IPS DF 4.7 (cell line): ENCODE measurements at regions not wholly inside any gene's neighbourhood (a gene's known extent, or its start where the extent isn't known, plus 50 kb on each side); places are given as distances from the start of the nearest gene placed in this dataset.
"Not testable (repeated sequence)": the region's sequence is repeated elsewhere in the genome, so short reads cannot be mapped to it uniquely, and the experiment has no call there.

Experiments
- DNase-seq: peaks from one replicate; pipeline ENCODE4 v3.0.0-alpha.2; 2013; ENCODE audit warnings: low spot score; ENCODE audit errors: extremely low read depth

DNA sequence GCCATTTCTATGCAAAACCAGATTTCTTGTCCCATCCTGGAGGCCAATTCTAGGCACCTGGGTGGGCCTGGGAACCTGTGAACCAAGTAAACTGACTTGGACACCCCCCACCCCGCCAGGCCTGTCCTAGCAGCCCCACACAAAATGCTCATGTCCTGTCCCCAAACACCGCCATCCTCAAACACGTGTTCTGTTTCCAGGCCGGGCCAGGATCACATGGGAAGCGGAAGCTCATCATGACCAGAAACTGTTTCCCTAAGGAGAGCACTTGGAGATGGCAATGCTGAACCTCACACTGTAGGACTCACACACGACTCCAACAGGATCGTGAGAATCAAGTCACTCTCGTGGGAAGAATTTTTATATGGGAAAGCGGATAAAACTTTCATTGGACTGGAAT lies 78.7 kb upstream of the DRD5 start:
- not testable (repeated sequence) for DNase-seq

GRCh38 chr4:9703391-9703790 lies 78.0 kb upstream of the DRD5 start:
- DNase-seq = no peak

DNA sequence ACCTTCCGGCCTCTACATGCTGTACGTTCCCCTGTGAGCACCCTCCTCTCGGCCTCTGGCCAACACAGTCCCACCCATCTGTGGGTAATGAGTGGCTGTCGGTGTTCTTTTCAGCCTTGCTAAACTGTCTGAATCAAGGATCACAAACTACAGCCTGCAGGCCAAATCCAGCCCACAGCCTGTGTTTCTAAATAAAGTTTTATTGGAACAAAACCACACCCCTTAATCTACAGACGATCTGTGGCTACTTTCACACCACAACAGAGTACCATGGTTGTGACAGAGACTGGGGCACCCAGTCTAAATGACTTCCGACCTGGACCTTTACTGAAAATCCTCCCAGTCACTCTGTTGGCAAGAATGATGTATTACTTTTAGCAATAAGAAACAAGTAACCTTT lies 77.3 kb upstream of the DRD5 start:
- not testable (repeated sequence) for DNase-seq

GRCh38 chr4:9704551-9705332 lies 76.7 kb upstream of the DRD5 start:
- DNase-seq = no peak

GRCh38 chr4:9707281-9707680 lies 74.2 kb upstream of the DRD5 start:
- DNase-seq = not testable (repeated sequence)

DNA sequence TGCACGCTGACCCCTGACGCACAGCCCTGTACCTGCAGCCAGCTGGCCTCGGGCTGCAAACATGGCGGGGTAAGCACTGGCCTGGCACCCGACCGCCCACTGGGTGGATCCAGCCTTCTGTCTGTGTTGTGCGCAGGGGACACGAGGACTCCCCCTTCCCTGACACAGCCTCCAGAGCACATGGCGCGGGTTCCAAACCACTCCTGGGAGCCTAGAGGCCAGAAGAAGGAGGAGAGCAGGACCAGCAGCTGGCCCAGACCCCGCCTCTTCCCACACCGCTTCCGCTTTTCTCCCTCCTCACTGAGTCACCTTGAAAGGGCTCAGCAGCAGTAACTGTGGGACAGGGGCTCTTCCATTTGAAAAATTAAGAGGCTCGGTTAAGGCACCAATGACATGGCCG lies 73.5 kb upstream of the DRD5 start:
- DNase-seq = not testable (repeated sequence)

DNA sequence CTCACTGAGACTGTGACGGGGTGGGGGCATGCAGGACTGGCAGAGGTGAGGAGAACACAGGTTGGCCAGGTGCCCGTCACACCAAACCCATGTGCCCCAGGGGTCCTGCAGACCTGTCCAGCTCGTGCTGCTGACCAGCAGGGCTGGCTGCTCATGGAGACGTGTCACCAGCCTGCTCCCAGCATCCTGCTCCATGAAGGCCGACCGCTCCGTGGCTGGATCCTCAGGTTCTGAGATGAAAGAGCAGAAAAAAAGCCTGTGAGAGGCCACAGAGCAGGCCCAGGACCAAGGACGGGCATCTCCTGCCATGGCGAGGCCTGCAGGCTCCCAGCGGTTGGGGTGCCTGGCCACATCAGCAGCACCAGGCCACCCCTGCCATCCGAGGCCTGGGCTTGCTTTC lies 71.7 kb upstream of the DRD5 start:
- no peak for DNase-seq

DNA sequence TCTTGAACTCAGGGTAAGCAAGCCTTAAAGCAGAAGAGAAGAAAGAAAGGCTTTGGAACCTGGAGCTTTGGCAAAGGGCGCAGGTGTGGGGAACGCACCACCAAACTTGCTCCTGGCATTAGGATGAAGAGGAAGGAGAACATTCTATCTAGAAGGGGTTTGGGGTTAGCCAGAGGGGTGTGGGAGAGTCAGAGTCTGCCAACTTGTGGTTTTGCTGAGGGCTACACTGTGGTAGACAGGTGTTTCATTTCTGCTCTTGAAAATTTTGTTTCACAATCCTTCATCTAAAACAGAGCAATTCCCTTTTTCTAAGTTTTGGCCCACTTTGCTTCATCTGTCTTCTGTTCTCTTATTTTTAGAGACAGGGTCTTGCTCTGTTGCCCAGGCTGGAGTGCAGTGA lies 66.2 kb upstream of the DRD5 start:
- DNase-seq = not testable (repeated sequence)

GRCh38 chr4:9716093-9716492 lies 65.3 kb upstream of the DRD5 start:
- DNase-seq = no peak

GRCh38 chr4:9718246-9718939 lies 63.0 kb upstream of the DRD5 start:
- not testable (repeated sequence) for DNase-seq

GRCh38 chr4:9722131-9722530 lies 59.3 kb upstream of the DRD5 start:
- not testable (repeated sequence) for DNase-seq
